ENCODE measurements at regions not wholly inside any gene's neighbourhood (a gene's known extent, or its start where the extent isn't known, plus 50 kb on each side); places are given as distances from the start of the nearest gene placed in this dataset.

GRCh38 chr1:106254748-106255147 lies 801.7 kb upstream of the PRMT6 start:
- no peak overlapping the region for H3K4me3 ChIP-seq (ENCODE audit: low read depth, low read length)
- TF ChIP-seq CTCF (IDR thresholded peaks at IDR 0.05; ENCODE audit: insufficient read depth, low read length), result no peak
- no peak for DNase-seq (ENCODE audit: low read depth)

GRCh38 chr1:106266786-106267185 lies 789.7 kb upstream of the PRMT6 start:
- DNase-seq (ENCODE audit: low read depth), result no peak
- H3K4me3 ChIP-seq (ENCODE audit: low read depth, low read length), result no peak overlapping the region
- no peak for TF ChIP-seq CTCF (IDR thresholded peaks at IDR 0.05; ENCODE audit: insufficient read depth, low read length)

- no peak for TF ChIP-seq CTCF (IDR thresholded peaks at IDR 0.05; ENCODE audit: insufficient read depth, low read length)
- DNase-seq (ENCODE audit: low read depth), result no peak
- H3K4me3 ChIP-seq (ENCODE audit: low read depth, low read length), result no peak overlapping the region
These were observed 788.4 kb upstream of the PRMT6 start for GRCh38 chr1:106268070-106268469.

GRCh38 chr1:106276871-106277270 lies 779.6 kb upstream of the PRMT6 start:
- no peak overlapping the region for H3K4me3 ChIP-seq (ENCODE audit: low read depth, low read length)
- TF ChIP-seq CTCF (IDR thresholded peaks at IDR 0.05; ENCODE audit: insufficient read depth, low read length), result no peak
- DNase-seq (ENCODE audit: low read depth), result no peak

GRCh38 chr1:106277786-106278185 lies 778.7 kb upstream of the PRMT6 start:
- no peak for DNase-seq (ENCODE audit: low read depth)
- no peak for TF ChIP-seq CTCF (IDR thresholded peaks at IDR 0.05; ENCODE audit: insufficient read depth, low read length)
- H3K4me3 ChIP-seq (ENCODE audit: low read depth, low read length), result no peak overlapping the region

GRCh38 chr1:106278716-106279115 lies 777.8 kb upstream of the PRMT6 start:
- no peak for TF ChIP-seq CTCF (IDR thresholded peaks at IDR 0.05; ENCODE audit: insufficient read depth, low read length)
- no peak overlapping the region for H3K4me3 ChIP-seq (ENCODE audit: low read depth, low read length)
- DNase-seq (ENCODE audit: low read depth), result no peak

- no peak for TF ChIP-seq CTCF (IDR thresholded peaks at IDR 0.05; ENCODE audit: insufficient read depth, low read length)
- H3K4me3 ChIP-seq (ENCODE audit: low read depth, low read length), result no peak overlapping the region
- DNase-seq (ENCODE audit: low read depth), result no peak
These were observed 767.1 kb upstream of the PRMT6 start for GRCh38 chr1:106289265-106289928.

Data from fibroblast of the aortic adventitia (primary cell).